Upper lobe of left lung (tissue), 4 donors: ENCODE measurements at regions not wholly inside any gene's neighbourhood (a gene's known extent, or its start where the extent isn't known, plus 50 kb on each side); places are given as distances from the start of the nearest gene placed in this dataset.

Source experiments
- CTCF ChIP-seq, 6 experiments: fragments of 450-650 bp in 4 of 6; fragments of 200-600 bp in 2 of 6; sonication (generic) in 2 of 6; IDR thresholded peaks; one replicate each; pipeline ENCODE4 v1.5.1; 2016 to 2019; ENCODE audit warnings: antibody characterized with exemption in 6 of 6
- POLR2A ChIP-seq, 4 donors: fragments of 450-650 bp; IDR thresholded peaks; one replicate each; pipeline ENCODE4 v1.5.1; 2016 to 2017; ENCODE audit warnings: antibody characterized with exemption in 4 of 4, mild to moderate bottlenecking in 2 of 4
- POLR2AphosphoS5 ChIP-seq, 2 donors: sonication (generic); formaldehyde crosslinking; IDR thresholded peaks; one replicate each; pipeline ENCODE4 v1.5.1; 2017; ENCODE audit warnings: antibody characterized with exemption in 2 of 2

GRCh38 chr1:229875086-229875485 lies 192.0 kb upstream of the GALNT2 start:
- TF ChIP-seq CTCF (IDR thresholded peaks at IDR 0.05) (no peak), POLR2A (IDR thresholded peaks at IDR 0.05) (no peak), POLR2AphosphoS5 (IDR thresholded peaks at IDR 0.05) (no peak)
